ENCODE measurements at regions not wholly inside any gene's neighbourhood (a gene's known extent, or its start where the extent isn't known, plus 50 kb on each side); places are given as distances from the start of the nearest gene placed in this dataset.

GRCh38 chr18:3360211-3360610, 89.8 kb upstream of the TGIF1 start:
- no peak for DNase-seq

GRCh38 chr18:3367491-3368091, 82.4 kb upstream of the TGIF1 start:
- no peak for DNase-seq

- no peak for DNase-seq
These were observed 81.8 kb upstream of the TGIF1 start for GRCh38 chr18:3368193-3368592.

- DNase-seq = no peak
These were observed 70.3 kb upstream of the TGIF1 start for GRCh38 chr18:3379685-3380084.

- no peak for DNase-seq
These were observed 69.5 kb upstream of the TGIF1 start for GRCh38 chr18:3380384-3380961.

GRCh38 chr18:3383381-3383915, 66.5 kb upstream of the TGIF1 start:
- no peak for DNase-seq

GRCh38 chr18:3384664-3385563, 65.1 kb upstream of the TGIF1 start:
- no peak for DNase-seq

GRCh38 chr18:3388323-3388722, 61.6 kb upstream of the TGIF1 start:
- DNase-seq = no peak

GRCh38 chr18:3388980-3389379, 61.0 kb upstream of the TGIF1 start:
- DNase-seq = no peak

GRCh38 chr18:3389977-3390376, 60.0 kb upstream of the TGIF1 start:
- DNase-seq = no peak

GRCh38 chr18:3391704-3392466, 58.1 kb upstream of the TGIF1 start:
- DNase-seq = no peak

- DNase-seq = no peak
These were observed 57.5 kb upstream of the TGIF1 start for GRCh38 chr18:3392467-3392855.

GRCh38 chr18:3394648-3395047, 55.3 kb upstream of the TGIF1 start:
- DNase-seq = no peak

GRCh38 chr18:3395466-3395865, 54.5 kb upstream of the TGIF1 start:
- DNase-seq = no peak

- DNase-seq = peak; percentile 11
These were observed 52.8 kb upstream of the TGIF1 start for GRCh38 chr18:3397031-3397750.

GRCh38 chr18:3397786-3398185, 52.2 kb upstream of the TGIF1 start:
- no peak for DNase-seq

All from right kidney (tissue), 1 donor.